ENCODE measurements at regions not wholly inside any gene's neighbourhood (a gene's known extent, or its start where the extent isn't known, plus 50 kb on each side); places are given as distances from the start of the nearest gene placed in this dataset.
A peak's percentile ranks its signal among the peaks of the same experiment; 100 is the strongest.

DNA sequence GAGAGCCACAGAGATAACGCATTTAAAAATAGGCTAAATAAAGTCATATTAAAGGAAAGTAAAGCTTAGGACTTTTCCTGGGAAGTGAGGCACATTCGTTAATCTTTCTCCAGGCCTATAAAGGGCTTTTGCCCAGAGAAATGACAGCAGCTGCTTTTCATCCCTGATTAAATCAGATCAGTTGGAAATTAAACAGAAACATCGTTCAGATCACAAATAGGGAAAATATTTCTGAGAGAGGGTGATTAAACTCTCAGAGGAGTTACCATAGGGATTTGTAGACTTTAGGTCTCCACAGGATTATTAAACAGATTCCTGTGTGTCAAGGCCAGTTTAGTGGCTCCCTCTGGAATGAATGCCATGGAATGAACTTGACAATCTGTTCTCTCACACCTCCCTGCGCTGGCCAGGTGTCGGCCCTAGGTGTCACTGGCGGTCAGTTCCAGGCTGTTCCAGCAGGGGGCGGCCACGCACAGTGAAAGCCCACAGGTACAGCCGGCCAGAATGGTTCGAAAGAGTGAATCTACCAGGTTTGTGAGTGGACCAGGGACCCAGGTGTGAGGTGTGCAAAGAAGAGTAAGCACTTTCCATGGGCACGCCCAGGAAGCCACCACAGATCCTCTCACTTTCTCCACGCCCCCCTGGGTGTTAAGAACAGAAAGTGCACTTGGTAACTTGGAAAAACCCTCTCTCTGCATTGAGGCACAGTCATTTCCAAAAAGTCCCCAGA, 253.0 kb upstream of the RASGRP1 start:
- no peak overlapping the region for H3K4me3 Mint-ChIP-seq (ENCODE audit: low read depth)
- peak overlapping the region; percentile 81 for H3K27ac Mint-ChIP-seq
- H3K36me3 Mint-ChIP-seq (ENCODE audit: insufficient read depth) = no peaks in the 10 kb centered on the region
- H3K9me3 Mint-ChIP-seq (ENCODE audit: low read depth) = no peaks in the 10 kb centered on the region
- peak; percentile 96 for DNase-seq (ENCODE audit: low spot score, unreplicated experiment)
- no peaks in the 10 kb centered on the region for H3K4me1 Mint-ChIP-seq (ENCODE audit: low read depth)
- peaks cover 31% of the 10 kb centered on the region for H3K27me3 Mint-ChIP-seq
- TF ChIP-seq, protein P1, sequence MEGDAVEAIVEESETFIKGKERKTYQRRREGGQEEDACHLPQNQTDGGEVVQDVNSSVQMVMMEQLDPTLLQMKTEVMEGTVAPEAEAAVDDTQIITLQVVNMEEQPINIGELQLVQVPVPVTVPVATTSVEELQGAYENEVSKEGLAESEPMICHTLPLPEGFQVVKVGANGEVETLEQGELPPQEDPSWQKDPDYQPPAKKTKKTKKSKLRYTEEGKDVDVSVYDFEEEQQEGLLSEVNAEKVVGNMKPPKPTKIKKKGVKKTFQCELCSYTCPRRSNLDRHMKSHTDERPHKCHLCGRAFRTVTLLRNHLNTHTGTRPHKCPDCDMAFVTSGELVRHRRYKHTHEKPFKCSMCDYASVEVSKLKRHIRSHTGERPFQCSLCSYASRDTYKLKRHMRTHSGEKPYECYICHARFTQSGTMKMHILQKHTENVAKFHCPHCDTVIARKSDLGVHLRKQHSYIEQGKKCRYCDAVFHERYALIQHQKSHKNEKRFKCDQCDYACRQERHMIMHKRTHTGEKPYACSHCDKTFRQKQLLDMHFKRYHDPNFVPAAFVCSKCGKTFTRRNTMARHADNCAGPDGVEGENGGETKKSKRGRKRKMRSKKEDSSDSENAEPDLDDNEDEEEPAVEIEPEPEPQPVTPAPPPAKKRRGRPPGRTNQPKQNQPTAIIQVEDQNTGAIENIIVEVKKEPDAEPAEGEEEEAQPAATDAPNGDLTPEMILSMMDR (IDR thresholded peaks at IDR 0.05; ENCODE audit: unreplicated experiment) = peak; percentile 100

DNA sequence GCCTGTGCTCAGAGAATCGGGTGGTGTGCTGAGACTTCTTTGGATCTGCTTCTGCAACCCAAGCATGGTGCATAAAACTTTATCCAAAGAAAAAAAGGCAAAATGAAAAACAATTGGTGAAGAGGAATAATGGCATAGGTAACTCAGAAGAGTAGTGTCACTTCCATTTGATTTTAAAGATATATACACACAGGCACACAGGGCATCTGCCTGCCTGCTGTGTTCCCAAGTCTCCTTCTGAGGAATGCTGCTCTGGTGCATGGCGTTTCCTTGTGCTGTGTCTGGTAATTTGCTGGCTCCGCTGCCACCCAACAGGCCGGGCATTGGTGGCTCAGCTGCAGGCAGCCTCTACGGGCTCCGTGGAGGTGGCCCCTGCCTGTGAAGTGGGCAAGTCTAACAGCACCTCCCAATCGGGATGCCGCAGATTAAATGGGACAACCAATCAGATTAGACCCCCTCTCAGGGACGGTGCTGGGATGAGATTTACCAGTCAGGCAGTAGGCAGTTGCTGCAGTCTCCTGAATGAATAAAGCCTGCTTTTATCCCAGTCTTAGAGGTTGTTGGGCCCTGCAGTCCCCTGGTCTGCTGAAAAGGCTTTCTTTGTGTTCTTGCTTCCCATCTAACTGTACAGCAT, 253.7 kb upstream of the RASGRP1 start:
- Mint-ChIP-seq H3K27me3 (peaks cover 31% of the 10 kb centered on the region), H3K4me1 (ENCODE audit: low read depth) (no peaks in the 10 kb centered on the region), H3K4me3 (ENCODE audit: low read depth) (no peak overlapping the region), H3K27ac (no peak overlapping the region), H3K36me3 (ENCODE audit: insufficient read depth) (no peaks in the 10 kb centered on the region), H3K9me3 (ENCODE audit: low read depth) (no peaks in the 10 kb centered on the region)
- TF ChIP-seq, protein P1 (IDR thresholded peaks at IDR 0.05; ENCODE audit: unreplicated experiment) = no peak
- no peak for DNase-seq (ENCODE audit: low spot score, unreplicated experiment)

DNA sequence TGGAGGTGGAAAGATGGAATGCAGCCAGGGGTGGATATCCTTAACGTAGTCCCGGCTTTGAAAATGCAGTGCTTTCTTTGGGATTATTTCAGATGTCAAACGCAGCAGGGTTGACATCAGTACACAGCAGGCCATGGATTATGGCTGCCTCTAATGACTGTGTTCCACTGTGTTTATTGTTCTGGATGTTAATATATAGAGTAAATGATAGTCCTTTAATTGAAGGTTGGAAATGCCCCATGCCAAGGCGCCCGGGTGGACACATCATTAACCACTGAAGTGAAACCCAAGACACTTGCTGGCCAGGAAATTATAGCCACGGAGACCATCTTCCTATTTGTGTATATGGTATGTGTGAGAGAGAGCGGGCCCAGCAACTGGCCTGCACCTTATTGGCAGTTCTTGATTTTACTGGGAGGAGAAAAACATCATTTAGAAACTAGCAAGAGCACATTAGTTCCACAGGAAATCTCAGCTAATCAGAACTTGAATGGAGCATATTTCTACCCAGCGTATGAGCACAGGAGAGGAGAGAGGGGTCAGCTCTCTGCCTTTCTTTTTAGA, 254.9 kb upstream of the RASGRP1 start:
- TF ChIP-seq, protein P1 (IDR thresholded peaks at IDR 0.05; ENCODE audit: unreplicated experiment) = no peak
- H3K4me3 Mint-ChIP-seq (ENCODE audit: low read depth) = no peak overlapping the region
- no peaks in the 10 kb centered on the region for H3K4me1 Mint-ChIP-seq (ENCODE audit: low read depth)
- H3K27me3 Mint-ChIP-seq = peaks cover 31% of the 10 kb centered on the region
- DNase-seq (ENCODE audit: low spot score, unreplicated experiment) = no peak
- no peaks in the 10 kb centered on the region for H3K36me3 Mint-ChIP-seq (ENCODE audit: insufficient read depth)
- H3K9me3 Mint-ChIP-seq (ENCODE audit: low read depth) = no peaks in the 10 kb centered on the region
- H3K27ac Mint-ChIP-seq = no peak overlapping the region

DNA sequence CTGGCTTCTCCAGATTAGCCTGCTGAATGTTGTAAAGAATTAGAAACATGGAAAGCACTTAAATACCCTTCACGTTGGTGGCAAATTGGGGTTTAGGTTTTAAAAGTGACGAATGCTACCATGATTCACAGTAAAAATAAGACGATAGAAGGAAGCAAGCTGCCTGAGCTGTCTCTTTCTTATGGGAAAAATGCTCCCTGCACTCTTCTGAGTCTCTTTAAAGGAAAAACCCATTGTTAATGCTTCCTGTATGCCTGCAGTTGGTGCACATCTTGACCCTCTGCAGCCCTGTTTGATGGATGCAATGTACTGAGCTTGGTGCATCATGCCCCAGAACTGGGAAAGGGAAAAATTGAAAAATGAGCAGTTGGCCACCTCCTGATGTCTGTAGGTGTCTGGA, 258.6 kb upstream of the RASGRP1 start:
- Mint-ChIP-seq H3K27me3 (peaks cover 17% of the 10 kb centered on the region), H3K9me3 (ENCODE audit: low read depth) (no peaks in the 10 kb centered on the region), H3K4me3 (ENCODE audit: low read depth) (no peak overlapping the region), H3K4me1 (ENCODE audit: low read depth) (no peaks in the 10 kb centered on the region), H3K27ac (no peak overlapping the region), H3K36me3 (ENCODE audit: insufficient read depth) (no peaks in the 10 kb centered on the region)
- TF ChIP-seq, protein P1 (IDR thresholded peaks at IDR 0.05; ENCODE audit: unreplicated experiment) = no peak
- DNase-seq (ENCODE audit: low spot score, unreplicated experiment) = no peak

DNA sequence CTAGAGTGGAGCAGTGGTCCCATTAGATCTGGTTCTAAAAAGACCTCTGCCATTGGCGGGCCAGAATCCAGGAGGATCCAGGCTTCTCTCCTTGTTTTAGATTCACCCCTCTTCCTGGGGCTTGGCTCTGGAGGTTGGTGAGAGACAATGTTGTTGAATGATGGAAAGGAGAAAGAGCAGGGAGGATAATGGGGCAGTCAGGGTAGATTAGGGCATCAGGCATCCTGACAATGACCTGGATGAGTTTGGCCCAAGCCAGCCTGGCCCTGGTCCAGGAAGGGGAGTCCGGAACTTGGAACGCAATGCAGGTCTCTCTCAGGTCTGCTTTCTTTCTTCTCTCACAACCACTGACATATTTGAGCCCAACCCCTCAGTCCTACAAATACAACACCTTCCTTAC, 260.1 kb upstream of the RASGRP1 start:
- H3K4me3 Mint-ChIP-seq (ENCODE audit: low read depth) = no peak overlapping the region
- peaks cover 11% of the 10 kb centered on the region for H3K27me3 Mint-ChIP-seq
- TF ChIP-seq, protein P1 (IDR thresholded peaks at IDR 0.05; ENCODE audit: unreplicated experiment) = no peak
- H3K9me3 Mint-ChIP-seq (ENCODE audit: low read depth) = no peaks in the 10 kb centered on the region
- no peak for DNase-seq (ENCODE audit: low spot score, unreplicated experiment)
- H3K4me1 Mint-ChIP-seq (ENCODE audit: low read depth) = no peaks in the 10 kb centered on the region
- H3K27ac Mint-ChIP-seq = no peak overlapping the region
- H3K36me3 Mint-ChIP-seq (ENCODE audit: insufficient read depth) = no peaks in the 10 kb centered on the region

Measured in progenitor cell of endocrine pancreas (in vitro differentiated cells).